Peyer's patch (tissue), 4 donors: ENCODE measurements at regions not wholly inside any gene's neighbourhood (a gene's known extent, or its start where the extent isn't known, plus 50 kb on each side); places are given as distances from the start of the nearest gene placed in this dataset.

Source experiments
- CTCF ChIP-seq, 6 experiments: fragments of 450-650 bp in 4 of 6; fragments of 200-600 bp in 2 of 6; sonication (generic) in 1 of 6; IDR thresholded peaks; one replicate each; pipeline ENCODE4 v1.5.1; 2017 to 2019; ENCODE audit warnings: antibody characterized with exemption in 6 of 6, mild to moderate bottlenecking in 3 of 6, moderate library complexity in 1 of 6
- POLR2A ChIP-seq, 2 donors: fragments of 450-650 bp; IDR thresholded peaks; one replicate each; pipeline ENCODE4 v1.5.1; 2017; ENCODE audit warnings: antibody characterized with exemption in 2 of 2, mild to moderate bottlenecking in 2 of 2, moderate library complexity in 2 of 2

GRCh38 chr6:108771421-108771820 lies 76.8 kb upstream of the ARMC2 start:
- no peak for TF ChIP-seq CTCF (IDR thresholded peaks at IDR 0.05)
- no peak for TF ChIP-seq POLR2A (IDR thresholded peaks at IDR 0.05)
